Smooth muscle cell of the brain vasculature (primary cell): ENCODE measurements at regions not wholly inside any gene's neighbourhood (a gene's known extent, or its start where the extent isn't known, plus 50 kb on each side); places are given as distances from the start of the nearest gene placed in this dataset.
"Not testable (repeated sequence)": the region's sequence is repeated elsewhere in the genome, so short reads cannot be mapped to it uniquely, and the experiment has no call there.

ENCODE experiments used
- DNase-seq: peaks from one replicate; pipeline ENCODE4 v3.0.0-alpha.2; 2012; ENCODE audit warnings: low read depth, low spot score

DNA sequence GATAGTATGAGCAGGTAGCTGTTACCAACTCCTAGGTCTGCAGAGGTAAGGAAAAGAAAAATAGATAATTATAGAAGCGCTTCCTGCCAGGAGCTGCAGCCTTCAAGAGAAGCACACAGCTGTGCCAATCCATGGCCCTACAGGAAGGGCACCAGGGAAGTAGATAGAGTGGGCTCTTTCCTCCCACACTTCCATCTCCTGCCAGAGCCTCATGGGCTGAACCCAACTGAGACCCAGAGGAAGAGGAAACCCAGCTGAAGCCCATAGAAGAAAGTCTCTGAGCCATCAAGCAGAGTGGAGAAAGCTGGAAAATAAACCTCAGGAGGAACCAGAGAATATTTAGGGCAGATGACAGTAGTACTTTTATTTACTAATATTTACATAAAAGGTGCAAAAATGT lies 146.7 kb upstream of the ATXN1 start:
- no peak for DNase-seq

DNA sequence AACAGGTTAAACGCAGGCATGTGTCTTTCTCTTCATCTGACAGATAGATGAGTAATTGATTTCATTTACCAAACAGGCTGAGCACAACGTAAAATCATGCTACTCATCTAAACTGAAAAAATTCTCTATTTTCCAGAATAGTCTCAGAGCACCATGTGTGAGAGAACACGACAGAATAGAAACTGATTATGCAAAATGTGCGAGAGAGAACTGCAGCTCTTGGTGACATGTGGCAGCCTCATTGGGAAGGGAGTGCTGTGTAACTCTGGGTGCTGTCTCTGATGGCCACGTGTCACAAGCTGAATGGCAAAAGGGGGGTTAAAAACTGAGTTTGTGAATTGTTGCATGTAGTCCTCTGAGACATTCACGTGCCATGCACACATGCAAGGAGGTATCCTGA lies 143.7 kb upstream of the ATXN1 start:
- no peak for DNase-seq

DNA sequence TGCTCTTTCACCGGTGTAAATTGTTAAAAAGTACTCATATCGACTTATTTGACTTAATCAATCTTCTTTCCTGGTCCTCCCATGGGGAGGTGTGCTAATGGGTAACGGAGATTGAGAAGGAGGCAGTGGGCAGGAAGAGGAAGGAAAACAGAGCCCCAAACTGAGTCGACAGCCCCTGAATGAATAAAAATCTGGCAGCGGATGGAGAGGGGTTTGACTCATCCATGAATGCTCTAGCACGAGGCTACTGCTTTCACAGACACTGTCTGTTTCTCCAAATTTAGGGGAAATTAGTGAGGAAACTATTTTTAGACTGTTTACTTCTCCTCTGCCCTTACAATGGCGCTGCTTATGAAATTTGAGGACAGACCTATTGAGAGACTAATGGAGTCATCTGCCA lies 142.2 kb upstream of the ATXN1 start:
- DNase-seq, result no peak

DNA sequence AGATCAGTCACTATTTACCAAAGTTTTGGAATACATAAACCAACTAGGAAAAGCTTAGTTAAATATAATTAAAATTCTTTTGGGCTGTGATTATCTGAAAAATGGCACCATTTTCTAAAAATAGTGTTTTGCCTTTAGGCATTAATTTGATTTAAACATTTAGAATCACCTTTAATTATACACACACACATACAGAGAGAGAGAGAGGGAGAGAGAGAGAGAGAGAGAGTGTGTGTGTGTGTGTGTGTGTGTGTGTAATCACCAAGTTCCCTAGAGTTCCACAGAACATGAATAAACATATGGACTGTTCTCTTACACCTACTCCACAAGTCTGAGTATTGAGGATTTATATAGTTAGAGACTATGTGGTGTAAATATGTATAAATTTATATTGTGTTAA lies 141.2 kb upstream of the ATXN1 start:
- no peak for DNase-seq

DNA sequence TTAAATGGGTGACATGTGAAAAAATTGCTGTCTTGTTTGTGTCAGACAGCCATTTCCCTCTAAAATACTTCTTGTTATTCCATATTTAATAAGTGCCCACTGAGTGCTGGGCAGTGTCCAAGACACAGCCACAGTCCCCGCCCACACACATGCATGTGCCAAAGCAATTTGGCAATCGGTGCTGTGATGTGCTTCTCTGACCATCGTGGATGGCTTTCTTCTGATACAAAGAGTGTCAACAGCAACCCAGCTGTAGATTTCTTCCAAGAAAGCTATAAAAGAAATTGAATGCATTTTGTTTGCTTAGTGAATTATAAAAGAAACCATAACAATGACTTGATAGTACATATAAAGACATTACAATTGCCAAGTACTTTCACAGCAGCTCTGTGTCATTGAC lies 140.5 kb upstream of the ATXN1 start:
- peak; percentile 7 for DNase-seq

DNA sequence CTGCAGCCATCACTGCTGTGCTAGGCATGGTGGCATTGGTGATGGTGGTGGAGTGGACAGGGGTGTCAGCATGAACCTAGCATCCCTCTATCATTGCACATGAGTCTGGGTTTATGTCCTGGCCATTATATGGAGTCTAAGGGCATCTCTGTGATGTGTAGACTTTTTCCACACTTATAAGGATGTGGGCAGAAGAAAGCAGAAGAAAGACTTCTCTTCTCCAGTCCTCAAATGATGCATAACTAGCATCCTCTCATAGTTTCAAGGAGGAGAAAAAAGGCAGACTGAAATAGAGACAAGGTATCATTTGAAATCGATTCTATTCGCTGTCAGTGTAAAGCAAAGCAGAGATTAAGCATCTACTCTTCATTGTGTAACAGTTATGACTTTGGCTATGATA lies 140.0 kb upstream of the ATXN1 start:
- no peak for DNase-seq

DNA sequence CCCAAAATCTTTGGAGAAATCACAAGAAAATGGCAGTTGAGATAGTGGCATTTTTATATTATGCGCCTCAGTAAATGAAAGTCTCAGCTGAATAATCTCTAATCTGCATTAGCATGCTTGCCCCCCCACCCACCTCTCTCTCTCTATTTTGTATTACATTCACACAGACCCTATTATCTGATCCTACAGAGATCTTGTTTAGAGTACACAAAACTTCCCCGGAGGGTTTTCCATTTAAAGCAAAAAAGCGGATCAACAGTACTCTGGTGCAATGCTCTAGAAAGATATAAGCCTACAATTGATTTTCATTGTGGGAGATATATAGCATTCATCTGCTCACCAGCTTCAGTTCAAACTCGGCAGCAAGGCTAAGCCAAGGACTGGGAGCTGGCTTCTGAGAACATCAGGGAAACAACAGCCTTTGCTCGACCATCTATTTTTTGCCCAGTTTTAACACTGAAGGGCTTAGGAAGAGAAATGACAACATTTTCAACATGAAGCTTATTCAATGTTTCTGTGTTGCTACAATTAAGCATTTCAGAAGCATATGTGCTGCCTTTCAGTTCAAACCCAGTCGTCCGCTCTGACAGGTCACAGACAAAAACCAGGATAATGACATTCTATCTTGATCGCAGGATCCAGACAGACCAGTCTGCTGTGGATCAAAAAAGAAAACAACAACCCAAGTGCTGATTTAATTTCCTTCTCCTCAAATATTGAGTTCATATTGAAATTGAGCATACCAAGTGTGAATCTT lies 137.6 kb upstream of the ATXN1 start:
- DNase-seq, result no peak

DNA sequence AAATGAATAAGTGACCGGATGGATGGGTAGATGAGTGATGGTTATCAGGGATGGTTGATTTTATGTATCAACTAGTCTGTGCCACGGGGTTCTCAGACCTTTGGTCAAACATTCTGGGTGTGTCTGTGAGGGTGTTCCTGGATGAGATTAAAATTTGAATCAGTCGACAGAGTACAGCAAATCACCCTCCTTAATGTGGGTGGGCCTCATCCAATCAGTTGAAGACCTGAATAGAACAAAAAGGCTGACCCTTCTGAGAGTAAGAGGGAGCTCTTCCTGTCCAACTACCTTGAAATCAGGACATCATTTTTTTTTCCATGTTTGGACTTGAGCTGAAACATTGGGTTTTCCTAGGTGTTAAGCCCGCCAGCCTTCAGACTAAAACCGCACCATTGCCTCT lies 136.4 kb upstream of the ATXN1 start:
- no peak for DNase-seq

DNA sequence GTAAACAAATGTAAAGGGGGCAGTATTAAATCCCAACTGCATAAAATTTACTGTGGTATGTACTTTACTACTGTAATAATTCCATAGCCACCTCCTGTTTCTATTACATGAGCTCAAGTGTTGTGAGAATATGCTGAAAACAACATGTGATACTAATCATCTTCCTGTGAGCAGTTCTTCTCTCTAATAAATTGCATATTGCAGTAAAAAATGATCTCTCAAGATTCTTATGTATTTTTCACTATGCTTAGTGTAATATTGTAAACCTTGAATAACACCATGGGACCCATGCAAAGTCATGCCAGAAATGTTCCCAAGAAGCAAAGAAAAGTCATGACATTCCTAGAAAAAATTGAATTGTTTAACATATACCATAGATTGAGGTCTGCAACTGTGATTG lies 133.0 kb upstream of the ATXN1 start:
- no peak for DNase-seq

DNA sequence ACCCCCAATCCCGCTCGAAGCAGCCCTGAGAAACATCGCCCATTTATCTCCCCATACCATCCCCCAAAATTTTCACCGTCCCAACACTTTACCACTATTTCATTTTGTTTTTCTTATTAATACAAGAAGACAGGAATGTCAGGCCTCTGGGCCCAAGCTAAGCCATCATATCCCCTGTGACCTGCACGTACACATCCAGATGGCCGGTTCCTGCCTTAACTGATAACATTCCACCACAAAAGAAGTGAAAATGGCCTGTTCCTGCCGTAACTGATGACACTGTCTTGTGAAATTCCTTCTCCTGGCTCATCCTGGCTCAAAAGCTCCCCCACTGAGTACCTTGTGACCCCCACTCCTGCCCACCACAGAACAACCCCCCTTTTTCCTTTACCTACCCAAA lies 129.8 kb upstream of the ATXN1 start:
- not testable (repeated sequence) for DNase-seq

DNA sequence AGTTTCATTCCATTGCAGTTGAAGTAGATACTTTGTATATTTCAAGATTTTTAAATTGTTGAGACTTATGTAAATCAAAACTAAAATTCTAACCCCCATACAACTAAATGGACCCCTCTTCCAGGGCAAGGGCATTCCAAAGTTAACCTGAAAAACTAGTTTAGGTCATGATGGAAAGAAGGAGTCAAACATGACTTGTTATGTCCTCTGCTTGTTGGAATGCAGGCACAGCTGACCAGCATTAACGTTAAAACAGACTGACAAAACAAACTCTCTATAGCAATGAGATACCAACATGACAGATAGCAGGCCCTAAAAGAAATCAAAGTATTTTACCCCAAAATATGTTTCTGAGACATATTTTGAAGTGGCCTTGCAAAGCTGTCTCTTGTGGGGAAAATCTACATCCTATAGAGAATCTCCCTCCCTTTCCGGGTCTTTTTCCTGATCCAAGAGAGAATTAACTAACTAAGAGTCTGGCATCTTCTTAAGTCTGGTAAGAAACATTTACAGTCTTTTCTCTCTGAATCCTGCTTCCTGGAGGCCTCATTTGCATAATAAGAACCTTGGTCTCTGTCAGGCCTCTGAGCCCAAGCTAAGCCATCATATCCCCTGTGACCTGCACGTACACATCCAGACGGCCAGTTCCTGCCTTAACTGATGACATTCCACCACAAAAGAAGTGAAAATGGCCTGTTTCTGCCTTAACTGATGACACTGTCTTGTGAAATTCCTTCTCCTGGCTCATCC lies 124.3 kb upstream of the ATXN1 start:
- no peak for DNase-seq

DNA sequence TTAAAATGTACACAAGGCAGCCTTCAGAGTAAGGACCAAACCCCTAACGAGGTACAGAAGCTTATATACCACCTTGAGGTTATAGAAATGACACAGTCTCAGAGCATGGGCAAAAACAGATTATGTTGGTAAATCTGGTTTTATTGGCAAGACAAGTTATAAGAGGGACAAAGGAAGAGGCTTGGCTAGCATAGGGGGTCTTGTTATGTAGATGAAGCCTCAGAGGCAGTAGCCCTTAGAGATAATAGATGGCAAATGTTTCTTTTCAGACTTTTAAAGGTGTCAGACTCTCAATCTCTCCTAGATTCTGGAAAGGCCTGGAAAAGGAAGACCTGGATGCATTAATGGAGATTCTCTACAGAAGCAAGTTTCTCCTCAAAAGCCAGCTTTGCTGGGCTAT lies 123.3 kb upstream of the ATXN1 start:
- DNase-seq, result no peak

DNA sequence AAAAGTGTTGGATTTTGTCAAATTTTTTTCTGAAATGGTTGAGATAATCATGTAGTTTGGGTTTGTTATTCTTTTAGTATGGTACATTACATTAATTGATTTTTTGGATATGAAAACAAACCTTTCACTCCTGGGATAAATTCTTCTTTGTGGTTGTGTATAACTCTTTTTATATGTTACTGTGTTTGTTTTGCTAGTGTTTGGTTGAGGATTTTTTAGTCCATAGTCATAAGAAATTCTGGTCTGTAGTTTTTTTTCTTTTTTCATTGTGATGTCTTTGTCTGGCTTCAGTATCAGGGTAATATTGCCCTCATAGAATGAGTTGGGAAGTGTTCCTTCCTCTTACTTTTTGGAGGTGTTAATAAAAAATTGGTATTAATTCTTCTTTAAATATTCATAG lies 122.2 kb upstream of the ATXN1 start:
- no peak for DNase-seq

DNA sequence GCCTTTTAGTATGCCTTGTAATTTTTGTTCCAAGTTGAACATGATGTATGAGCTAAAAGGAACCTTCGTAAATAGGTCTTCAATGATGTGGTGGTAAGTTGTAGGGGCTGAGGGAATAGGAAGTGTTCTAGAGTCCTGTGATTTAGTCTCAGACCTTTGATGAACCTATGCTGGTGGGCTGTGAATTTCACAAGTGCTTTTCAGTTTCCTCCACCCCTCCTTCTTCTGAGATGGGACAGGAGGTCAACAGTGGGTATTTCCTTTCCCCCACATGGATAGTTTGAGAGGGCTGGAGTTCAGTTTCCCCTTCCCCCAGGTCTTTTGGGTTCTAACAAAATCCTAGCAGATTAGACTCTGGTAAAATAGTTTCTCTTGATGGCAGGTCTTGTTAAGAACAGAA lies 121.0 kb upstream of the ATXN1 start:
- DNase-seq, result no peak

DNA sequence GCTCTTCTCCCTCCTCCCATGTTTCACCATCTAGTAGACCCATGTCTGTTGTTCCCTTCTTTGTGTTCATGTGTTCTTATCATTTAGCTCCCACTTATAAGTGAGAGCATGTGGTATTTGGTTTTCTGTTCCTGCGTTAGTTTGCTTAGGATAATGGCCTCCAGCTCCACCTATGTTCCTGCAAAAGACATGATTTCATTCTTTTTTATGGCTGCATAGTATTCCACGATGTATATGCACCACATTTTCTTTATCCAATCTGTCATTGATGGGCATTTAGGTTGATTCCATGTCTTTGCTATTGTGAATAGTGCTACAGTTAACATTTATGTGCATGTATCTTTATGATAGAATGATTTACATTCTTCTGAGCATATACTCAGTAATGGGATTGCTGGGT lies 115.6 kb upstream of the ATXN1 start:
- DNase-seq, result not testable (repeated sequence)

DNA sequence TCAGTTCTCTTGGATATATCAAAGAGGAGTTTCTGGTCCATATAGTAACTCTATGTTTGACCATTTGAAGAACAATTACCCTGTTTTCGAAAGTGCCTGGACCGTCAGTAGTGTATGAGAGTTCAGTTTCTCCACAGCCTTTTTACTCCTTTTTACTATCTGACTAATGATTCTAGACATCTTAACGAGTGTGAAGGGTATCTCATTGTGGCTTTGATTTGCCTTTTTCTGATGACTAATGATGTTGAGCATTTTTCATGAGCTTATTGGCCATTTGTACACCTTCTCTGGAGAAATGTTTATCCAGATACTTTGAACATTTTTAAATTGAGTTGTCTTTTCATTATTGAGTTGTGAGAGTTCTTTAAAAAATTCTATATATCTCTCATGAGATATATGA lies 114.9 kb upstream of the ATXN1 start:
- no peak for DNase-seq

DNA sequence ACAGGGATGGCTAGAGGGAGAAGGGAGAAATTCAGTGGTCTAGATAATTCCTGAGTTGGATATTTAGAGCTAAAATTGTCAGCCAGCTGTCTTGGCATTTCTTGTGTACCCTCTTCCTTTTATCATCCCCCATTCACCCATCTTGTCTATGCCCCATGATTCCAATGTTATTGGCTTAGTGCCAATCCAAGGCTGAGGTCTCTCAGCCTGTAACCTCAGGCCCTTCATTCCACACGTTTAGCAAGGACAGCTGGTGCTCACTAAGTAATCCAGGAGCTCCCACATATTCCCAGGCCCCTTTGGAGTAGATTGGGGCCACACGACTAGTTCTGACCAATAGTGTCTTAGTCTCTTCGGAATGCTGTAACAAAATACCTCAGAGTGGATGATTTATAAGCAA lies 112.4 kb upstream of the ATXN1 start:
- DNase-seq, result no peak

DNA sequence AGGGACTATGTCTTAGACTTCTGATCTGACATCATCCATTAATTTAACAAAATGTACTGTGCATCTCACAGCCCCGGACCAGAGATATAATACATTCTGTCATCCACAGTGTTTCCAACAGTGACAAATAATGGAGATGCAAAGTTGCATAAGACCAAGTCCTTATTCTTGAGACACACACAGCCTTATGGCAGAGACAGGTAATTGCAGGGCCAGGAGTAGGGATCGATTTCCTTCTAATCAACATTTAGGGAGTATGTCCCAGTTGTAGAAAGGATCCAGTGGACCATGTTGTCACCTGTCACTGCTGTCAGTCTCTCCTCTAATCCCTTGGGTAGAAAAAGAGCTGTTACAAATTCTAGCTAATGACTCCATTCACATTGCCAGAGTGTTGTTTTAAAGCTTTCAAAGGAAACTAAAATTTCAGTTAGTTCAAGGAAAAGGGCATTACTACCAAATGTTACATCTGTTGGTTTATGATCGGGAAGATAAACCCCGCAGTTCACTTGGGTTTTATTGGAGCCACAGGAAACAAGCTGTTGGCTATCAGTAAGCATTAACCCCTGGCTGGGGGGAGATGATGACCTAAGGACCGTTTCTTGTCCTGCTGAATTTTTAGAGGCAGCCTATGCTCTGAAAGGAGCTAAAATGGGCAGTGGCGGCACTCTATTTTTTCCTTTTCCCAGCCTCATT lies 111.4 kb upstream of the ATXN1 start:
- no peak for DNase-seq

DNA sequence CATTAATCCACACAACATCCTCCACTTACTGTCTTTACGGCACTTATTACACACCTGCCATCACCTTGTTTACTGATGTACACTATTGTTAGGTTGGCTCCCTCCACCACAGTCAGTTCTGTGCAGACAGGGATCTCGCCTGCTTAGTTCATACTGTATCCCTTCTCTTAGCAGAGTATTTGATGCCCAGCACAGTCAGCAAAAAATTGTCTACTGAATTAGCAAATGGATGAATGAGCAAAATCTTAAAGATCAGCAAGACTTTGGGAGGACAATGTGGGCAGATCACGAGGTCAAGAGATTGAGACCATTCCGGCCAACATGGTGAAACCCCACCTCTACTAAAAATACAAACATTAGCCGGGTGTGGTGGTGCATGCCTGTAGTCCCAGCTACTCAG lies 109.8 kb upstream of the ATXN1 start:
- DNase-seq, result no peak

DNA sequence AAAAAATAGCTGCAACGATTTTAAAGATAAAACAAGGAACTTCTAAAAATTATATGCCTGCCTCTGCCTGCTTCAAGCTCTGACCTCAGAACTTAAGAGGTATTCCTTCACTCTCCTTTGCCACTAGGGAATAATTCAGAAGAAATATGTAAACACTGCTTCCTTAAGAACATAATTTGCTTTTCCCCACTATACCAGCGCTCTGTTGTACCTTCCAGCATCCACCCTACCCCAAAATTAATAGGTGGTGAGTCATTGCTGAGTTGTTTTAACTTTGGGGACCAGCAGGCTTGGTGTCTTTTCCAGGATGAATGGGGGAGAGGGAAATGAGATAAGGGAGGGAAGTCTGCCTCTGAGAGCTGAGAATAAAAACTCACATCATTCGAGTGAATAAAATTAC lies 107.7 kb upstream of the ATXN1 start:
- DNase-seq, result no peak

DNA sequence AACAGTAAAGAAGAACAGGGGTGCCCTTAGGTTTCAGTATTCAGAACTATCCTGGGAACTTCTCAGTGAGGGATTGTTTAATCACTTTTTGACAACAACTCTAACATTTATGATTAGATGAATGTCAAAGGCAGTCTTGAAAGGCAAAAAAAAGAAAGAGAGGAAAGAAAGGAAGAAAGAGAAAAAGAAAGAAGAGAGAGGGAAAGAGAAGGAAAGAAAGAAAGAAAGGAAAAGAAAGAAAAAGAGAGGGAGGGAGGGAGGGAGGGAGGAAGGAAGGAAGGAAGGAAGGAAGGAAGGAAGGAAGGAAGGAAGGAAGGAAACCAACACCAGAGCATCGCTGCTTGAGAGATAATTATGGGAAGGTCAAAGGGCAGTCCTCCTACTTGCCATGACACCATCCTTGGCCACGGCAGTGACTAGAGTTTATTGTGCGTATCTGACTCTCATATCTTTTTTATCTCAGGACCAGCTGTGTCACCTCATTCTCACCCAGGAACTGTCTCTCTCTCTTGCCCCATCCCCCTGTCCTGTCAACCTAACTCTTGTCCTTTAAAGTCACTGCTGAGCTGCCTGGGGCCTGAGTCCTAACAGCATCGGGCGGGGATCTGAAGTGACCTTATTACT lies 96.8 kb upstream of the ATXN1 start:
- DNase-seq, result no peak

DNA sequence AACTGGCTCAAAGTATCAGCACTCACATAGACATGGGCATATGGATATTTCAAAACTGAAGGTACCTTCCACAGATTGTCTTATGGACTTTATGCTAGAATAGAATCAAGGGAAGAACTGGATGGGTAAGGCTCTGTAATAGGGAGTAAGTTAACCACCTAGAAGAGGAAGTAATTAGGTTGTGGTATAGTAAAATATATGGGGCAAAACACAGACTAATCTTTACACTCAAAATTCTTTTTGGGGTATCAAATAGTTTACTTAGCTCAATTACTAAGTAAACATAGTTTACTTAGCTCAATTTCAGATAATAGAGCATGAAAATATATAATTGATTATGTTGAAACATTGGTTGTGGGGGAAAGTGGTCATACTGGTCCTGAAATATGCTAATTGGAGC lies 94.2 kb upstream of the ATXN1 start:
- DNase-seq, result no peak
